HG03442 (cell line): ENCODE measurements at regions not wholly inside any gene's neighbourhood (a gene's known extent, or its start where the extent isn't known, plus 50 kb on each side); places are given as distances from the start of the nearest gene placed in this dataset.

Experiments
- ATAC-seq: cut with Tn5 transposase; IDR thresholded peaks from one replicate; pipeline ENCODE4 v1.9.1; 2021; ENCODE audit warnings: mild to moderate bottlenecking, moderate library complexity; ENCODE audit not compliant: unreplicated experiment

DNA sequence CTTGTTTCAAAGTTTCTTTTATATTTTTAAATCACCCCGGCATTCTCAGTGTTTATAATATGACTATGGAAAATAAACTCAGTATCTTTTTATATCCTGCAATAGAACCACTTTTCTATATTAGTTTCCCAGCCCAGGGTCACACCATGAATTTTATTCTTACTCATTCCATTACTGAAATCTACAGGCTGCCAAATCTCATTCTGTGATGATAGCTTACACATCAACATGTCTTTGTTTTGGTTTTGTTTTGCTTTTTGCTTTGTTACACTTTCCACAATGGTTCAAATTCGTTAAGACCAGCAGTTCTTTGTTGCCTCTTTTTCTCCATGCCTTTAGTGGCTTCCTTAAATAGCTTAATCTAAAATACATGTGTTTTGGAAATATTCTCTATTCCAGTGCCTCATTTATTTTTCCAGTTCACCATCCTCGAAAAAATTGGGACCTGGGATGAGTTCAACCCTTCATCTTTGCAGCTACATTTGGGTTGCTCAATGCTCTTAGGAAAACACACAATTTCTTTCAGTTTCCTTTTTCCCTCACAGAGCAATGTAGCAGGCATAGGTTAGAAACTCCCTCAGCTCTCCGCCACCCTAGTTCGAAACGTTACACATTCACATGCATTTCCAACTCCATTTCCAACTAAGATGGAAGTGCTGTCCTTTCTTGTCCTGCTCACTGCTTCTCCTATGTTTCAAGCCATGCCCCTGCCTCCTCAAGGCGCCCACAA is 1146.3 kb downstream of the MAT2B start:
- peak; percentile 65 for ATAC-seq

DNA sequence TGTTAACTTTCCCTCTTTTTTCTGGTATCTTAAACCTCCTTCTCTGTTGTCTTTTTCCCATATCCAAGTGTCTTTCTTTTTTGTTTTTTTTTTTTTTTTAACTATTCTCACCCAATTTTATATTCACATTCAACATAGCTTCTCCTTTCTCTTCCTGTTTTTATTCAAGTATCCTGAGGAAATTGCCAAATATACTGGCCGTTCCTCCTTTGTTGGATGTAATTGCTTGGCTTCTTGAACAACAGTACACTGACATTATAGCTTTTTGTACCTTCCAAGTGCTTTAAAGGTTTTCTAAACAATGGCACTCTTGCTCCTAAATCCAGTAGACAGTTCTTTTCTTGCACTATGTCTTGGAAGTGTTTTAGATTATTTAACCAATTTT is 1146.8 kb downstream of the MAT2B start:
- no peak for ATAC-seq

DNA sequence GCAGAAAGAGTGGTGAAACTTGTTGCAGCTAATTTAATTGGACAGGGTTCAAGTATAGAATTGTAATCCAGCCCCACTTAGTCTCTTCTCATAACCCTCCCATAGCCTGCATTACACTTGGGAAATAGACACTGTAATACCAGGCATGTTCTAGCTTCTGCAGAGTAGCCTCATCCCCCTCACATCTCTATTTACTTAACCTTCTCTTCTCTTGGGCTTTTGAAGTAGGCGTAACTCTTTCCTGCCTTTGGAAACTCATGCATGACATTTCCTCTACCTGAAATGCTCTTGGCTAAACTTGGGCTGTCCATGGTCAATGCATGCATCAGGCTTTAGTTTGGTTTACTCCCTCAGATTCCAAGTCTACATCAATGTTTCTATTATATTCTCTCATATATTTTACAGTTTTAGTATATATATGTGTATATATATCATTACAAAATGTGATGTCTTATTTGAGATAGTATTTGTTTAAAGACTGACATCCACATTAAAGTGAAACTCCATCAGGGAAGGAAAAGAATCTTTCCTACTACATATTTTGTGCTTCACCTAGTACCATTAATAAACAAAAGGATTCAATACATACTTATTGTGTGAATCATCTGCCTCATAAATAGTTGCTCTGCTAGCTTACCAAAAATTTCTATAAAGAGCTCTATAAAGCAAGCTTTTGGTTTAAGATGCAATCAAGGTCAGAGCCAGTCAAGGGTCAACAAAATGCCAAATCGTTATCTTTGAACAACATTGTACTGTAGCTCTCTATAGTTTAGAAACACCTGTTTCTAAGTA is 1158.0 kb downstream of the MAT2B start:
- ATAC-seq: no peak

DNA sequence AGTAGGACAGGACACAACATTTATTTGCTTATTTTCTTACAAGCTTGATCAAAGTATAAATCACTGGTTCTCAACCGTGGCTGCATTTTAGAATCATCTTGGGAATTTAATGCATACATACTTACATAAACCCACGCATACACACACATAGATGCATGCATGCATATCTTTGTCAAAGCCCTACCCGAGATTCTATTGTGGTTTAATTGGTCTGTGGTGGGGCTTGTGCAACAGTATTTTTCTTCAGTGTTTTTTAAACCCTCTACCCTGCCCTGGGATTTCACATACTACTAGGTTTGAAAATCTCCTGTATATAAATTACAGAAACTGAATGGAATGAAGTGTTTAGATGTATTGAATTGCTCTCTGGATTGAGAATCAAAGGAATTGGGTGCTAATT is 1166.2 kb downstream of the MAT2B start:
- no peak for ATAC-seq

DNA sequence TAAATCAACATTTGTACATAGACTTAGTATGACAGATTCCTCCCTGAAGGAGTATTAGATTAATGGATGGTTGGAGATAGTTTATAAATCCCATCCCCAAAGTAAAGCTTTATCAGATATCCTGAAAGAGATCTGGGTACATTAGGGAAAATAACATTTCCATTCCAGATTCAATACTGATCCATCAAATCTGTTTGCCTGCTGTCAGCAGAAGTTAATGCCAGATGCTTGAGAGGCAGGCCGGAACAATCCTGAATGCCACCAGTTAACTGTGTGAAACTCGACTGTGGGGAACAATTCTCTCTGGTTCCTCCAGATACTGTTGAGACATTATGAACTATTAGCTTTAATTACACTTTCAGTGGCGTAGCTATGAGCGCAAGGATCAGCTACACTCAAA is 1166.8 kb downstream of the MAT2B start:
- no peak for ATAC-seq

DNA sequence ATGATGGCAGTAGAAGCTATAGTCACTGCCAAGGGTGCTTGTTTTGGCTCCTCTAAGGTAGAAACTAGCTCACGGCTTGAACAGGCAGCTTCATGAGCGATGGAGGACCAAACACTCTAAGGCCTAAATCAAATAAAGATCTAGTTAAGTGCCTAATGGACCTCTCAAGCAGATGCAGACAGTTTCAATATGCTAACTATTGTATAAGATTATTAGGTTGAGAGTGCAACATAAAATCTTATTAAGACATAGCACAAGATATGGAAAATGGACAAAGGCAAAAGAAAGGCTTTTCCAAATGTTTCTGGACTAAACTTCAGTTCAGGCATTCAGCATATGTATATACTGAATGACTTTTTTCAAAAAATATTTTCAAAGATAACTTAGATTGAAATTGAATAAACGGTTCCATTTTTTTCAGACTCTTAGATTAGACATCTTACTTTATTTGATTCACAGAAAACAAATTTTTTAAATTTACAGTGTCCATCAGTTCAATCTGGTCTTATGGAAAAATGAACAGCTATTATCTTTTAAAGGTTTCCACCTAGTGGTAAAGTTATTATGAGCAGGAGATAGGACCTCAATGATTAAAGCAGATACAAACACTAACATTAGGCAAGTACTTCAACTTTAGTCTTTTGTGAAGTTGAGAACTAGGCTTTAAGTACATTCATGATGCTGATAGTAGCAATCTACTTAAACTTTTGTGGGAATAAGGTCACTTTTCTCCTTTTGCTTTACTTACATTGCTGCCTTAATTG is 1167.7 kb downstream of the MAT2B start:
- ATAC-seq: peak; percentile 75

DNA sequence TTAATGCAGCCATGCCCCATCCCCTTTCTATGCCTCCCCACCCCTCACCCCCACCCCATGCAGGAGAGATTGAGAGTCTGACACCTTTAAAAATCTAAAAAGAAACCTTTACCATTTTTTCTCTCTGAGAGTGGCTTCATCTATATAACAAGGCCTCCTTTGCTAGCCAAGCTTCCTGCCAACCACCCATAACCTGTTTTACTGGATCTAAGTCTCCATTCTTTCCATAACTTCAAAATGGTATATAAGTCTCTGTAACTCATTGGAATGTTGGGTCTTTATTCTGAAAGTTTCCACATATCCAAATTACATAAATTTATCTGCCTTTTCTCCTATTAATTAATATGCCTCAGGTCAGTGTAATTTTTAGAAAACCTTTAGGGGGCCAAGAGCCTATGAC is 1174.0 kb downstream of the MAT2B start:
- no peak for ATAC-seq

DNA sequence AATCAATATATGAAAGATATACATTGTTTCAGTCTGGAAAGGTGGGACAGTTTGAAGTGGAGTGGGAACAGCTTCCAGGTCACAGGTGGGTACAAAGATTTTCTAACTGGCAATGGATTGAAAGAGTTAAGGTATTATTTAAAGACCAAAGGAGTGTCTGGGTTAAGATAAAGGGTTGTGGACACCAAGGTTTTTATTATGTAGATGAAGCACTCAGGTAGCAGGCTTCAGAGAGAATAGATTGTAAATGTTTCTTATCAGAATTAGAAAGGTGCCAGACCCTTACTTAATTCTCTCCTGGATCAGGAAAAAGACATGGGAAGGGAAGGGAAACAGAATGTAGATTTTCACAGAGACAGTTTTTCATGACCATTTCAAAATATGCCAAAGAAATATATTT is 1174.8 kb downstream of the MAT2B start:
- no peak for ATAC-seq

DNA sequence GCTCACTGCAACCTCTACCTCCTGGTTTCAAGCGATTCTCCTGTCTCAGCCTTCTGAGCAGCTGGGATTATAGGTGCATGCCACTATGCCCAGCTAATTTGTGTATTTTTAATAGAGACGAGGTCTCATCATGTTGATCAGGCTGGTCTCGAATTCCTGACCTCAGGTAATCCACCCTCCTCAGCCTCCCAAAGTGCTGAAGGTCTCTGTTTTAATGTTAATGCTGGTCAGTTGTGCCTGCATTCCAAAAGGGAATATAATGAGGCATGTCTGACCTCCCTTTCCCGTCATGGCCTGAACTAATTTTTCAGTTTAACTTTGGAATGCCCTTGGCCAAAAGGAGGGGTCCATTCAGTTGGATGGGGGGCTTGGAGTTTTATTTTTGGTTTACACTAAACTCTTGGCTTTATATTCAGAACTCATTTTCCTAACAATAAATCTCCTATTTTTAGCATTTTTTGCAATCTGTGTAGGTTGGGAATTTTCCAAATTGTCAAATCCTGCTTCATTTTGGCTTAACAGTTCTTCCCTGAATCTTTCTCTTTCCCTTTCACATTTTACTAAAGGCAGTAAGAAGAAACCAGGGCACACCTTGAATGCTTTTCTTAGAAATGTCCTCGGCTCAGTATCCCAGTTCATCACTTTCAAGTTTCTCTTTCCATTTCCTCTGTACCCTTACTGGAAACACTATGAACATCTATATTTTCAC is 1175.5 kb downstream of the MAT2B start:
- no peak for ATAC-seq

DNA sequence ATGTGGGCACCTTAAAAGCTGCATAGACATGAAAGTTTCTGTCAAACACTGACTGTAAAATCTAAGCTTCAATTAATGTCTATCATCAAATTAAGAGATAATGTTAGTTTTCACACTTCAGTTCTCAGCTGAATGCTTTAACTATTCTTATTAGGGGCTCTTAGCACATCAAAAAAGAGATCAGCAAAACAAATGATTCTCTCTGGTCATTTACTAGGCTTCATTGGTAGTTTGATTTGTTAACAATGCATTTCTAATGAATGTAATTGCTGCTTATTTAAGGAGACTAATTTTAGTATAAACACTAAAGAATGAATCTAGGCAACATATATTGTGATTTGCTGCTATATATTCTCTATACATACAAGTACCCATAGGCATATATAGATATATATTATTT is 1182.0 kb downstream of the MAT2B start:
- ATAC-seq: no peak

DNA sequence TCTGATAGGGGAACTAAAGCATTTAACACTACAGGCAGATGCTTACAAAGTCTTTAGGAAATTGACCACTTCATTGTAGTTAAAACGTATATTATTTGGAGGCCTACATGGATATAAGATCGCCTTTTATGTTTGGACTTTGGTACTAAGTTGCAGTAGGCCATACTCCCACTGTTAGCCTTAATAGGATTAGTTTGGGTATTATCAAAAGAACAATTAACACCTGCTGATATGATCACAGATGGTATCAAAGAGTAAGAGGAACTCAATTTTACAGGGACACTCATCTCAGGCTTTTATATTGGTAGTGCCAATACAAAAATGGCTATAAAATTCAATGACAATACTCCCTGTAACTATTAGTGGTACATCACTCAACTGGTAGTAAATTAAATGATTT is 1183.0 kb downstream of the MAT2B start:
- no peak for ATAC-seq

DNA sequence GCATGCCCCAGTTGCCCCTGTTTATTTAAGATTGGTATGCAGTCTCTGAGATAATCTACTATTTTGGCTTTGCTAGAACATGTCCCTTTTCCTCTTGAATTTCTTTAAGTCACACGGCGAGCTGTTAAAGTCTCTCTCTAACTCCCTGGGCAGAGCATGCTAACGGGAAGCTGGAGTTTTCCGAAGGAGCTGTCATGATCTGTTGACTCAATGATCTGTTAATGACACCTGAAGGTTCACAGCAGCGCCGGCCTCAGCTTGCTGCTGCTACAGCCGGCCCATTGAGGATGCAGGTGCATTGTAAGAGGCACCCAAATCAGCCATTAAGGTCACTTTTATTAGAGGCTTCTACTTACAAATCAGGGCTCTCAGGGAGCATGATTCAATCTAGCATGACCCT is 1203.4 kb downstream of the MAT2B start:
- no peak for ATAC-seq

DNA sequence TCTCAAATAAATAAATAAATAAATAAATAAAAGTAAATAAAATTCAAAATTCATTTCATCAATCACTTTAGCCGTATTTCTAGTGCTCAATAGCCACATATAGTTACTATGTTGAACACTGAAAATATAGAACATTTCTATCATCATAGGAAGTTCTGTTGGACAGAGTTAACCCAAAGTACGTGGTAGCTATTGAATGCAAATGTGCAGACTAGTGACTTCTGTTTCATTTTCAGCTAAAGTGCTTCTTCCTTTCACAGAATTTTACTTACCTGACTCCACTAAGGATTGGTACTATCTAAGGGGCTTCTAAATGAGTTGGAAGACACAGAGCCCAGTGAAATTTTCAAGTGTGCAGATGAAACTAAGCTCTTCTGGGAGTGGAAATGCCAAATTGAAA is 1208.3 kb downstream of the MAT2B start:
- no peak for ATAC-seq

DNA sequence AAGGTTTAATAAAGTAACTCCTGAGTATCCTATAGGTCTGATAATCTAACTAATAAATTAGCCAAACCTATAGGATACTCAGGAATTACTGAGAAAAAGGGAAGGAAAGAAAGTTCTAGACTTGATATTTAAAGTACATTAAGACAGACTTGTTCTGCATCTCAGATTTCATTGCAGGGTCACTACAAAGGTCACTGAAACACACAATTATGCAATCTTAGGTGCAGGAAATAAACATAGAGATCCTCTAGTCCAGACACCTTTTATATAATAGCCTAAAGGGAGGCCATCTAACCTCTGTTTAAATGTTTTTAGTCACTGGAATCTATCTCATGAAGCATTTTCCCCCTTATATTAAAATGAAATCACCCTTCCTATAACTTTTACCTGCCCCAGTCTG is 1215.7 kb downstream of the MAT2B start:
- ATAC-seq: no peak

DNA sequence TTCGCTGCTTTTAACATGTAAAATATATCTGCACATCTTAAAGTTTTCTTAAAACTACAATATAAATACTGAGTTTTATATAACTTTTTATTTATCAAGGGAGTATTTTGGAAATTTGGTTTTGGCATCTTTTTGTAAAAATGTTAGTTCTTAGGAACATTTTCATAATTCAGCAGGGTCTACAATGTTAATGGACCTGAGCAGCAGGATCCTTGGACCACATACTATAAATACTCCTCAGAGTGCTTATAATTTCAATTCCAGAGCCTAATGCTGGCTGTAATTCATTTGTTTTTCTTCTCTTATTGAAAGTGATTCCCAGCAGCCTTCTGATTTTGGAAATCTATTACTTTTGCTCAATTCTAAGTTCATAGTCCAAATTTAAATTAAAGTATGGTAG is 1216.2 kb downstream of the MAT2B start:
- no peak for ATAC-seq

DNA sequence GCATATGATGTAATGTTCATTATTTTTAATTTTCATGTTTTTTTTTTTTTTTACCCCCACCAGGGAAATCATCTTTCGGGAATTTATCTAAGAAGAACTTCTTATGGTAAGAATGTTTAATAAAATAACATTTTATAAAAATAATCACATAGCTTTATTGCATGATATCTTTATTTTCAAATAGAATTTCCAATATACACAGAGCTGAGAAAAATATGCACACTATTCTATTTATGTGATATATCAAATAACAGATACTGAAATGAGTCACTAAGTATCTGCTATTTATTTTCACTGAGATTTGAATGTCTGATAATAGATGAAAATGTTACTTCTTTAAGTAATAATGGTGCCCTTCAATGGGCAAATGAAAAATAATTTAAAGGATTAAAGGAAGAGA is 1217.3 kb downstream of the MAT2B start:
- ATAC-seq: no peak

DNA sequence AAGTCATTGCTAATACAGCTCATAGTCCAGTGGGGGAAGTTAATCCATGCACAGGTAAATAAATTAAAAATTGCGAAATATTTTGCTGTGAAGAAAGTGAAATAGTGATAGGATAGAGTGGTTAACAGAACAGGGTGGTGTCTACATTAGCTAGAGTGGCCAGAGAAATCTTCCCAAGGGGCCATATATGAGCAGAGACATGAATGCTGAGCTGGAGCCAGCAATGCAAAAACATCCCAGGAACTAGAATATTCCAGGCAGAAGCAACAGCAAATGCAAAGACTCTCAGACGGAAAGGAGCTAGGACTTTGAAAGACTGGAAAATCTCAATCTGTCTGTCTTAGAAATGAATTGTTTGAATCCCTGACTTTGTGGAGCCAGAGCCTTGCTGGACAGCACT is 1221.6 kb downstream of the MAT2B start:
- ATAC-seq: no peak

DNA sequence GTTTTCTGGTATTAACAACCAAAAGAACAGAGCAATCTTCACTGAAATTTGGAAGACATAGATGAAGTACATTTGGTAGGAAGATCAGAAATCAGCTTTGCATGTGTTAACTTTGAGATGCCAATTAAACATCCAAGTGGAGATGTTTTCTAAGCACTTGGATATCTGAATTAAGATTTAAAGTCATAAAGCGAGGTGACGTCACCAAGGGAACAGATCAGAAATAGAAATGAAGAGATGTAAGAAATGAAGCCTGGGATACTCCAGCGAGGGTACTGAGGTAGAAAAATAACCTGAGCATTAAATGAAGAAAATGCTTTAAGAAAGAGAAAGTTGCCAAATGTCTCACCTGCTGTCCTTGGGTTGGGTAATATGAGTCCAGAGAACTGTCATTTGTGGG is 1223.3 kb downstream of the MAT2B start:
- ATAC-seq: no peak

DNA sequence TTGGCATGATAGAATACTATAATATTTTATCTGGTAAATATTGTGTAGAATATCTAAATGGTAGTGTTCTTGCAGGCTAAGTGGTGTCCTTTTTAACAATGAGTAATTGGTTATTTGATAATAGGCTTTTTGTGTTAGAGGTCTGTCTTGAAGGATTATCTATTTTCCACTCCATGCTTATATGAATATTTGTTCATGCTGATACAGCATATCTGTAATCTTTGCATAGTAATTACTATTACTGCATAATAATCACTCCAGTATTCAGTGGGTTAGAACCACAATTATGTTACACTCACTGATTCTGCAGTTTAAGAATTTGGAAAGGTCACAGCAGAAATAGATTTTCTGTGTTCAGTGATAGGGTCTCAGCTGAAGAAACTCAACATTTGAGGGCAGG is 1229.9 kb downstream of the MAT2B start:
- ATAC-seq: no peak

DNA sequence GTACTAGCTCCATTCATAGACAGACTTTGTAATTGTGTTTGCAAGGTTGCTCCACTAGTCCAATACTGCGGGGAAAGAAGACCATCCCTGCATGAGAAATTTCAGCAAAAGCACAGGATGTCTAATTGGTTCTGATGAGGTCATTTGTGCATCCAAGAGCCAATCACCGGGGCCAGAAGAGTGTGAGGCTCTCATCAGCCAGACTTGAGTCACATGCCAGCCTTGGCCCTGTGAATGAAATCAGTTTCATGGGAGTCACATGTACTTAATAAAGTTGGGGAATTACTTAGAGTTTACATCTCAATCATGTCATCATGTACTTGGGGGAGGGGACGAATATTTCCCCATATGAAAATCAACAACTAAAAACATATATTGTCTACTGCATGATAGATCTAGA is 1236.0 kb downstream of the MAT2B start:
- no peak for ATAC-seq

DNA sequence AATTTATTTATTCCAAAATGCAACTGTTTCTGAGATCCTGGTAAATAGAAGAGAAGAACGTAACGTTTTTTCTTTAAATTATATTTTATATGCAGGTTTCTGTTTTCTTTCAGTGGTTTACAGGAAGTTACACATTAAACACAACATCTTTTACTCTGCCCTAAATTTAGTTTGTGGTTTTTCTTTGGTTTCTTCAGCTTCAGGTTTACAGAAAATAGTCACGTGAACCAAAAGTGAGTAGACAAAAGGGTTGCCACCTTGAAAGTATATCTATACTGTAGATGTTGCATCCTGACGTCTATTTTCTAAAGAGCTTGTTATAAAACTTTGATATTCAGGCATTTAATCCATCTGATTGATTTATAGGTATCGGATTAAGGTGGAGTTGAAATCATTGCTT is 1236.6 kb downstream of the MAT2B start:
- peak; percentile 87 for ATAC-seq
